Liver (tissue), 8 donors: ENCODE measurements at regions not wholly inside any gene's neighbourhood (a gene's known extent, or its start where the extent isn't known, plus 50 kb on each side); places are given as distances from the start of the nearest gene placed in this dataset.

Experiments used
- DNase-seq: peaks from one replicate; pipeline ENCODE4 v3.0.0-alpha.2; 2017; ENCODE audit warnings: low spot score
- H3K27ac ChIP-seq, 2 donors: one replicate each; pipeline ENCODE4 v1.7.0; 2013; ENCODE audit warnings: inconsistent platforms in 2 of 2, low read length in 2 of 2, control low read depth in 1 of 2, low read depth in 1 of 2, mild to moderate bottlenecking in 1 of 2
- H3K27me3 ChIP-seq, 4 donors: one replicate each; pipeline versions ENCODE4 v1.6.1 to v1.7.0; 2013; ENCODE audit warnings: low read length in 3 of 4, inconsistent platforms in 1 of 4, mild to moderate bottlenecking in 1 of 4, moderate library complexity in 1 of 4; ENCODE audit not compliant: control insufficient read depth in 4 of 4, insufficient read depth in 4 of 4
- H3K36me3 ChIP-seq, 4 donors: one replicate each; pipeline versions ENCODE4 v1.6.1 to v1.7.0; 2013; ENCODE audit warnings: low read length in 3 of 4, mild to moderate bottlenecking in 3 of 4, low read depth in 1 of 4, moderate library complexity in 1 of 4; ENCODE audit not compliant: control insufficient read depth in 4 of 4, insufficient read depth in 3 of 4
- H3K4me1 ChIP-seq, 4 donors: one replicate each; pipeline versions ENCODE4 v1.6.1 to v1.7.0; 2013; ENCODE audit warnings: low read length in 3 of 4, mild to moderate bottlenecking in 3 of 4, moderate library complexity in 1 of 4; ENCODE audit not compliant: control insufficient read depth in 4 of 4, insufficient read depth in 4 of 4
- H3K4me3 ChIP-seq, 3 donors: one replicate each; pipeline versions ENCODE4 v1.6.1 to v1.7.0; 2013; ENCODE audit warnings: low read length in 3 of 3, control low read depth in 1 of 3, low read depth in 1 of 3, mild to moderate bottlenecking in 1 of 3
- H3K9ac ChIP-seq, 2 donors: one replicate each; pipeline ENCODE4 v1.7.0; 2013; ENCODE audit warnings: low read length in 2 of 2, mild to moderate bottlenecking in 2 of 2, moderate library complexity in 2 of 2, control low read depth in 1 of 2, low read depth in 1 of 2
- H3K9me3 ChIP-seq, 4 donors: one replicate each; pipeline versions ENCODE4 v1.6.1 to v1.7.0; 2013; ENCODE audit warnings: low read length in 3 of 4; ENCODE audit not compliant: control insufficient read depth in 4 of 4
- ATF3 ChIP-seq: IDR thresholded peaks from 2 replicates; pipeline ENCODE4 v1.6.1; 2016; ENCODE audit warnings: antibody characterized with exemption
- EGR1 ChIP-seq, 2 donors: IDR thresholded peaks; 2 replicates each; pipeline ENCODE4 v1.6.1; 2016 to 2018; ENCODE audit warnings: antibody characterized with exemption in 2 of 2, low read depth in 2 of 2
- FOXA2 ChIP-seq: IDR thresholded peaks from 2 replicates; pipeline ENCODE4 v1.6.1; 2016; ENCODE audit warnings: antibody characterized with exemption
- GABPA ChIP-seq, 2 donors: IDR thresholded peaks in 1 of 2; conservative IDR thresholded peaks in 1 of 2; 2 replicates each; pipeline ENCODE4 v1.6.1; 2016; ENCODE audit warnings: antibody characterized with exemption in 2 of 2, mild to moderate bottlenecking in 1 of 2, moderate library complexity in 1 of 2
- HNF4G ChIP-seq: IDR thresholded peaks from 2 replicates; pipeline ENCODE4 v1.6.1; 2016; ENCODE audit warnings: antibody characterized with exemption
- NR2F2 ChIP-seq: IDR thresholded peaks from 2 replicates; pipeline ENCODE4 v1.6.1; 2016; ENCODE audit warnings: antibody characterized with exemption
- RAD21 ChIP-seq, 2 donors: IDR thresholded peaks; 2 replicates each; pipeline ENCODE4 v1.6.1; 2016; ENCODE audit warnings: antibody characterized with exemption in 2 of 2, mild to moderate bottlenecking in 2 of 2
- RXRA ChIP-seq, 2 donors: IDR thresholded peaks; 2 replicates each; pipeline ENCODE4 v1.6.1; 2017 to 2018; ENCODE audit warnings: antibody characterized with exemption in 2 of 2, mild to moderate bottlenecking in 1 of 2
- SP1 ChIP-seq: IDR thresholded peaks from 2 replicates; pipeline ENCODE4 v1.6.1; 2018; ENCODE audit warnings: antibody characterized with exemption, mild to moderate bottlenecking
- YY1 ChIP-seq: IDR thresholded peaks from 2 replicates; pipeline ENCODE4 v1.6.1; 2016; ENCODE audit warnings: antibody characterized with exemption, mild to moderate bottlenecking
- WGBS: extraction: QIAGEN DNeasy Blood & Tissue Kit; methylation state at CpG from one replicate; pipeline ENCODE4 v1.1.7; 2013; 5-methylcytosine and 5-hydroxymethylcytosine counted together
- TF ChIP-seq, protein P1 (sequence below): IDR thresholded peaks from 2 replicates; pipeline ENCODE4 v1.6.1; 2016; ENCODE audit warnings: antibody characterized with exemption
- TF ChIP-seq, protein P2 (sequence below): IDR thresholded peaks from 2 replicates; pipeline ENCODE4 v1.6.1; 2016; ENCODE audit warnings: antibody characterized with exemption, mild to moderate bottlenecking
- TF ChIP-seq, protein P3 (sequence below): fragments of 150-350 bp; IDR thresholded peaks from 2 replicates; pipeline ENCODE4 v1.5.1; 2017; ENCODE audit warnings: improper control_type of control experiment, low read depth, low read length; ENCODE audit not compliant: missing input control
- donor health status: healthy.
- donor health status: healthy.
- donor health status: healthy.
- donor health status: healthy.
- donor health status: healthy.

GRCh38 chr10:113300201-113300600 lies 252.7 kb upstream of the HABP2 start:
- H3K36me3 ChIP-seq, result no peaks in the 10 kb centered on the region
- H3K27ac ChIP-seq, result no peak overlapping the region
- no peaks in the 10 kb centered on the region for H3K27me3 ChIP-seq
- TF ChIP-seq HNF4G, result no peak
- TF ChIP-seq, protein P1, sequence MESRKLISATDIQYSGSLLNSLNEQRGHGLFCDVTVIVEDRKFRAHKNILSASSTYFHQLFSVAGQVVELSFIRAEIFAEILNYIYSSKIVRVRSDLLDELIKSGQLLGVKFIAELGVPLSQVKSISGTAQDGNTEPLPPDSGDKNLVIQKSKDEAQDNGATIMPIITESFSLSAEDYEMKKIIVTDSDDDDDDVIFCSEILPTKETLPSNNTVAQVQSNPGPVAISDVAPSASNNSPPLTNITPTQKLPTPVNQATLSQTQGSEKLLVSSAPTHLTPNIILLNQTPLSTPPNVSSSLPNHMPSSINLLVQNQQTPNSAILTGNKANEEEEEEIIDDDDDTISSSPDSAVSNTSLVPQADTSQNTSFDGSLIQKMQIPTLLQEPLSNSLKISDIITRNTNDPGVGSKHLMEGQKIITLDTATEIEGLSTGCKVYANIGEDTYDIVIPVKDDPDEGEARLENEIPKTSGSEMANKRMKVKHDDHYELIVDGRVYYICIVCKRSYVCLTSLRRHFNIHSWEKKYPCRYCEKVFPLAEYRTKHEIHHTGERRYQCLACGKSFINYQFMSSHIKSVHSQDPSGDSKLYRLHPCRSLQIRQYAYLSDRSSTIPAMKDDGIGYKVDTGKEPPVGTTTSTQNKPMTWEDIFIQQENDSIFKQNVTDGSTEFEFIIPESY, result no peak
- no peak for TF ChIP-seq FOXA2
- TF ChIP-seq, protein P2, sequence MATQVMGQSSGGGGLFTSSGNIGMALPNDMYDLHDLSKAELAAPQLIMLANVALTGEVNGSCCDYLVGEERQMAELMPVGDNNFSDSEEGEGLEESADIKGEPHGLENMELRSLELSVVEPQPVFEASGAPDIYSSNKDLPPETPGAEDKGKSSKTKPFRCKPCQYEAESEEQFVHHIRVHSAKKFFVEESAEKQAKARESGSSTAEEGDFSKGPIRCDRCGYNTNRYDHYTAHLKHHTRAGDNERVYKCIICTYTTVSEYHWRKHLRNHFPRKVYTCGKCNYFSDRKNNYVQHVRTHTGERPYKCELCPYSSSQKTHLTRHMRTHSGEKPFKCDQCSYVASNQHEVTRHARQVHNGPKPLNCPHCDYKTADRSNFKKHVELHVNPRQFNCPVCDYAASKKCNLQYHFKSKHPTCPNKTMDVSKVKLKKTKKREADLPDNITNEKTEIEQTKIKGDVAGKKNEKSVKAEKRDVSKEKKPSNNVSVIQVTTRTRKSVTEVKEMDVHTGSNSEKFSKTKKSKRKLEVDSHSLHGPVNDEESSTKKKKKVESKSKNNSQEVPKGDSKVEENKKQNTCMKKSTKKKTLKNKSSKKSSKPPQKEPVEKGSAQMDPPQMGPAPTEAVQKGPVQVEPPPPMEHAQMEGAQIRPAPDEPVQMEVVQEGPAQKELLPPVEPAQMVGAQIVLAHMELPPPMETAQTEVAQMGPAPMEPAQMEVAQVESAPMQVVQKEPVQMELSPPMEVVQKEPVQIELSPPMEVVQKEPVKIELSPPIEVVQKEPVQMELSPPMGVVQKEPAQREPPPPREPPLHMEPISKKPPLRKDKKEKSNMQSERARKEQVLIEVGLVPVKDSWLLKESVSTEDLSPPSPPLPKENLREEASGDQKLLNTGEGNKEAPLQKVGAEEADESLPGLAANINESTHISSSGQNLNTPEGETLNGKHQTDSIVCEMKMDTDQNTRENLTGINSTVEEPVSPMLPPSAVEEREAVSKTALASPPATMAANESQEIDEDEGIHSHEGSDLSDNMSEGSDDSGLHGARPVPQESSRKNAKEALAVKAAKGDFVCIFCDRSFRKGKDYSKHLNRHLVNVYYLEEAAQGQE, result no peak
- TF ChIP-seq ATF3, result no peak
- TF ChIP-seq GABPA (IDR thresholded peaks at IDR 0.05 in 1 of 2, conservative IDR thresholded peaks at IDR 0.05 in 1 of 2), result no peak
- no peak for TF ChIP-seq RAD21 (IDR thresholded peaks at IDR 0.05)
- no peak overlapping the region for H3K4me3 ChIP-seq
- H3K4me1 ChIP-seq, result no peaks in the 10 kb centered on the region
- no peak overlapping the region for H3K9ac ChIP-seq
- no peaks in the 10 kb centered on the region for H3K9me3 ChIP-seq
- DNase-seq, result no peak

- TF ChIP-seq GABPA (IDR thresholded peaks at IDR 0.05 in 1 of 2, conservative IDR thresholded peaks at IDR 0.05 in 1 of 2) (no peak), NR2F2 (no peak), FOXA2 (no peak), HNF4G (no peak), YY1 (no peak), SP1 (no peak), ATF3 (no peak), EGR1 (IDR thresholded peaks at IDR 0.05; ENCODE audit: low read depth in 2 of 2) (no peak), RXRA (IDR thresholded peaks at IDR 0.05) (no peak)
- TF ChIP-seq, protein P2, result no peak
- TF ChIP-seq, protein P3, sequence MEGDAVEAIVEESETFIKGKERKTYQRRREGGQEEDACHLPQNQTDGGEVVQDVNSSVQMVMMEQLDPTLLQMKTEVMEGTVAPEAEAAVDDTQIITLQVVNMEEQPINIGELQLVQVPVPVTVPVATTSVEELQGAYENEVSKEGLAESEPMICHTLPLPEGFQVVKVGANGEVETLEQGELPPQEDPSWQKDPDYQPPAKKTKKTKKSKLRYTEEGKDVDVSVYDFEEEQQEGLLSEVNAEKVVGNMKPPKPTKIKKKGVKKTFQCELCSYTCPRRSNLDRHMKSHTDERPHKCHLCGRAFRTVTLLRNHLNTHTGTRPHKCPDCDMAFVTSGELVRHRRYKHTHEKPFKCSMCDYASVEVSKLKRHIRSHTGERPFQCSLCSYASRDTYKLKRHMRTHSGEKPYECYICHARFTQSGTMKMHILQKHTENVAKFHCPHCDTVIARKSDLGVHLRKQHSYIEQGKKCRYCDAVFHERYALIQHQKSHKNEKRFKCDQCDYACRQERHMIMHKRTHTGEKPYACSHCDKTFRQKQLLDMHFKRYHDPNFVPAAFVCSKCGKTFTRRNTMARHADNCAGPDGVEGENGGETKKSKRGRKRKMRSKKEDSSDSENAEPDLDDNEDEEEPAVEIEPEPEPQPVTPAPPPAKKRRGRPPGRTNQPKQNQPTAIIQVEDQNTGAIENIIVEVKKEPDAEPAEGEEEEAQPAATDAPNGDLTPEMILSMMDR, result no peak
- DNase-seq, result no peak
- H3K4me3 ChIP-seq, result no peak overlapping the region
- 86% methylated on average over 3 of the region's 3 CpGs for WGBS
- H3K4me1 ChIP-seq, result no peaks in the 10 kb centered on the region
- no peak overlapping the region for H3K9ac ChIP-seq
- no peak overlapping the region for H3K27ac ChIP-seq
- H3K36me3 ChIP-seq, result no peaks in the 10 kb centered on the region
- H3K27me3 ChIP-seq, result no peaks in the 10 kb centered on the region
- H3K9me3 ChIP-seq, result no peaks in the 10 kb centered on the region
Measured at GRCh38 chr10:113300617-113301016, 252.2 kb upstream of the HABP2 start.
